Aorta (tissue), 5 donors: ENCODE measurements at regions not wholly inside any gene's neighbourhood (a gene's known extent, or its start where the extent isn't known, plus 50 kb on each side); places are given as distances from the start of the nearest gene placed in this dataset.
"Not testable (repeated sequence)": the region's sequence is repeated elsewhere in the genome, so short reads cannot be mapped to it uniquely, and the experiment has no call there.

Source experiments
- ATAC-seq: fragments of 200-7000 bp; cut with Tn5 transposase; one replicate; pipeline ENCODE4 v1.9.1; 2022; ENCODE audit warnings: moderate library complexity; ENCODE audit not compliant: low FRiP score
- DNase-seq, 2 donors: peaks; one replicate each; pipeline ENCODE4 v3.0.0-alpha.2; 2020
- H3K27ac ChIP-seq, 2 donors: one replicate each; pipeline ENCODE4 v1.5.1; 2013; ENCODE audit warnings: low read length in 2 of 2, mild to moderate bottlenecking in 2 of 2, moderate library complexity in 2 of 2, control low read depth in 1 of 2, inconsistent platforms in 1 of 2, low read depth in 1 of 2
- H3K27me3 ChIP-seq, 2 donors: one replicate each; pipeline ENCODE4 v1.6.1; 2013; ENCODE audit warnings: control low read depth in 1 of 2, low read length in 1 of 2, mild to moderate bottlenecking in 1 of 2, moderate library complexity in 1 of 2; ENCODE audit not compliant: insufficient read depth in 2 of 2, control insufficient read depth in 1 of 2
- H3K36me3 ChIP-seq, 2 donors: one replicate each; pipeline ENCODE4 v1.6.1; 2013; ENCODE audit warnings: control low read depth in 1 of 2, low read length in 1 of 2, mild to moderate bottlenecking in 1 of 2; ENCODE audit not compliant: insufficient read depth in 2 of 2, control insufficient read depth in 1 of 2
- H3K4me1 ChIP-seq, 2 donors: one replicate each; pipeline ENCODE4 v1.6.1; 2013; ENCODE audit warnings: low read length in 2 of 2, control low read depth in 1 of 2, mild to moderate bottlenecking in 1 of 2, moderate library complexity in 1 of 2; ENCODE audit not compliant: insufficient read depth in 2 of 2, control insufficient read depth in 1 of 2
- H3K4me3 ChIP-seq, 2 donors: one replicate each; pipeline ENCODE4 v1.5.1; 2013; ENCODE audit warnings: low read length in 2 of 2, control low read depth in 1 of 2, mild to moderate bottlenecking in 1 of 2
- H3K9me3 ChIP-seq: one replicate; pipeline ENCODE4 v1.6.1; 2013; ENCODE audit warnings: mild to moderate bottlenecking, low read length; ENCODE audit not compliant: control insufficient read depth
- WGBS, 2 donors: extraction: QIAGEN DNeasy Blood & Tissue Kit; methylation state at CpG; one replicate each; pipeline ENCODE4 v1.1.7; 2013; 5-methylcytosine and 5-hydroxymethylcytosine counted together
- intact Hi-C, 2 donors: fragments of 100-400 bp; cut with DNase I; formaldehyde crosslinking; loops; one replicate each; pipeline versions ENCODE4 v1.14.2 to v1.15.0; 2022
- donor health status: healthy with polysubstance abuse.
- donor health status: Bipolar disorder and iron deficiency.
- donor health status: DM: no; HTN: no; CAD: no.
- donor health status: DM: no; HTN: no; CAD: no.
- donor health status: DM: yes; HTN: yes; CAD: no.

DNA sequence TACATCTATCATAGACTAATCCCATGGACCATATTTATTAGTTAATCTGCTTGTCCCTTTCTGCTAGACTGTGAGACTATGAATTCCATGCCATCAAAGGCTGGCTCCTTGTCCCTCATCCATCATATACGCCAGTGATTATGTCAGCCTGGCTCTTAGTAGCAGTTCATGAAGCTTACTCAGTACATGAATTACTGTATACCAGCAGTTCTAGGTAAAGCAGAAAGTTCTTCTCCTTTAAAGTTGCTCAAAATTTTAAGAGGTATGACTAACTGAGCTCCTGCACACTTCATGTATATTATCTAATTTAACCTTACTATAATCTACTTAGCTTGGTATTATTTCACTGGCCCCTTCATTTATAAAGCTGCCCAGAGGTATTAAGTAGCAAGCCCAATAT lies 190.9 kb upstream of the TBL1XR1 start:
- 94 to 96% methylated on average over 1 of the region's 1 CpG for WGBS, 2 donors
- intact Hi-C loops = no loop called here
- ATAC-seq = no peak

GRCh38 chr3:177394231-177395024 lies 197.1 kb upstream of the TBL1XR1 start:
- ATAC-seq, H3K27me3 ChIP-seq, H3K4me1 ChIP-seq, DNase-seq, intact Hi-C loops, H3K27ac ChIP-seq, H3K36me3 ChIP-seq, H3K9me3 ChIP-seq, H3K4me3 ChIP-seq: not testable (repeated sequence)
- WGBS, 2 donors = 67 to 73% methylated on average over 22 to 32 of the region's 33 CpGs

More for the DNA sequence above, 190.9 kb upstream of the TBL1XR1 start:
- Histone ChIP-seq H3K27ac (no peak overlapping the region), H3K4me3 (no peak overlapping the region), H3K36me3 (no peaks in the 10 kb centered on the region), H3K27me3 (no peaks in the 10 kb centered on the region), H3K4me1 (no peaks in the 10 kb centered on the region), H3K9me3 (no peaks in the 10 kb centered on the region)
- no peak for DNase-seq

DNA sequence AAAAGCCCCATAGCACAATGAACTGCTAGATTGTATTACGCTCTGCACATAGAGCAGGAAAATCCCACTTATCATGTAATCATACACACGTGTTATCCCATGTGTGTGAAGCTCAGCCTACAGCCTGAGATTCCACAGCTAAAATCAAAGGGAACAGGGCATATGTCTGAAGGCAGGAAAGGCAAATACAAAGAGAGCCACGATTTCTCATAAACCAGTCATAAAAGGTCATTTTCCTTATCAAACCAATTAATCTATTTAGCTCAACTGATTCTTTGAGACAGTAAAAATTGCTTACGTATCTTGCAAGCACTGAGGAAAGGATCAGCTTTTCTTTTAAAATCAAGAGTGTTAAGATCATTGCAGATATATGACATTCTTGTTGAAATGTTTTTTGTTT lies 199.5 kb upstream of the TBL1XR1 start:
- WGBS, 2 donors = 76% methylated on average over 4 of the region's 4 CpGs

GRCh38 chr3:177401375-177401774 lies 204.1 kb upstream of the TBL1XR1 start:
- Histone ChIP-seq H3K9me3 (no peaks in the 10 kb centered on the region), H3K4me3 (no peak overlapping the region), H3K36me3 (no peaks in the 10 kb centered on the region), H3K4me1 (no peaks in the 10 kb centered on the region), H3K27me3 (no peaks in the 10 kb centered on the region), H3K27ac (no peak overlapping the region)
- ATAC-seq (no peak), DNase-seq (no peak)
- intact Hi-C loops = no loop called here
- 91 to 99% methylated on average over 1 of the region's 1 CpG for WGBS, 2 donors

More for the DNA sequence above, 199.5 kb upstream of the TBL1XR1 start:
- Histone ChIP-seq H3K4me3 (no peak overlapping the region), H3K9me3 (no peaks in the 10 kb centered on the region), H3K27me3 (no peaks in the 10 kb centered on the region), H3K27ac (no peak overlapping the region), H3K4me1 (no peaks in the 10 kb centered on the region), H3K36me3 (no peaks in the 10 kb centered on the region)
- DNase-seq (no peak), ATAC-seq (no peak)
- intact Hi-C loops = no loop called here

GRCh38 chr3:177402533-177402932 lies 205.3 kb upstream of the TBL1XR1 start:
- 95% methylated on average over 3 of the region's 3 CpGs for WGBS, 2 donors
- H3K4me3 ChIP-seq = no peak overlapping the region
- intact Hi-C loops = no loop called here
- no peaks in the 10 kb centered on the region for H3K36me3 ChIP-seq
- H3K27ac ChIP-seq = no peak overlapping the region
- no peak for DNase-seq
- no peaks in the 10 kb centered on the region for H3K27me3 ChIP-seq
- H3K4me1 ChIP-seq = no peaks in the 10 kb centered on the region
- ATAC-seq = no peak
- no peaks in the 10 kb centered on the region for H3K9me3 ChIP-seq

DNA sequence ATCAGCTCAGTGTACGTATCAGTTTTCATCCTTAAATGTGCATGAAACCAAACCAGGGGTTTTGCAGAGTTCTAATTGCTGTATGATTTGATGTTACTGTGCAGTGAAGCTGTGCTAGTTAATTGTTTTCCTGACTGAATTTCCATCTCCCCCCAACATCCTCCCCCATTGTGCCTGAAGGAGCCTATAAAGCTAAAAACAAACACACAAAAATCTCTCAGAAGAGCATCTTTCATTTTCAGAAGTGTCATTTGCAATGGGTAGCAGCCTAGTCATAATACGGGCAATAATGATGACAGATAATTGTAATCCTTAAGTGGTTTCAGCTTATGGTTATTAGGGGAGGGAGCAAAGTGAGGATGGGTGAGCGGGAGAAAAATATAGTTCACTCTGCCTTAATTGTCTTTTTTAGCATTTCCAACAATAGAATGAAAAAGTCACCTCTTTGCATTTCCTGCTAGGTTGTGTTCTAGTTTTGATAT lies 207.9 kb upstream of the TBL1XR1 start:
- DNase-seq (no peak), ATAC-seq (no peak)
- Histone ChIP-seq H3K27ac (no peak overlapping the region), H3K4me1 (no peaks in the 10 kb centered on the region), H3K36me3 (no peaks in the 10 kb centered on the region), H3K9me3 (no peaks in the 10 kb centered on the region), H3K27me3 (peaks cover 0 to 1% of the 10 kb centered on the region in 2 donors), H3K4me3 (no peak overlapping the region)
- 94% methylated on average over 3 of the region's 3 CpGs for WGBS, 2 donors
- intact Hi-C loops = no loop called here

- no peak overlapping the region for H3K4me3 ChIP-seq
- no peaks in the 10 kb centered on the region for H3K4me1 ChIP-seq
- intact Hi-C loops = no loop called here
- no peaks in the 10 kb centered on the region for H3K9me3 ChIP-seq
- ATAC-seq = no peak
- WGBS, 2 donors = 65 to 68% methylated on average over 4 of the region's 4 CpGs
- no peaks in the 10 kb centered on the region for H3K36me3 ChIP-seq
- H3K27ac ChIP-seq = no peak overlapping the region
- peaks cover 0 to 1% of the 10 kb centered on the region in 2 donors for H3K27me3 ChIP-seq
- no peak for DNase-seq
Observed at GRCh38 chr3:177410730-177411129, 213.4 kb upstream of the TBL1XR1 start.

- Histone ChIP-seq H3K27me3 (peaks cover 0 to 1% of the 10 kb centered on the region in 2 donors), H3K4me1 (no peaks in the 10 kb centered on the region), H3K27ac (no peak overlapping the region), H3K36me3 (no peaks in the 10 kb centered on the region), H3K4me3 (no peak overlapping the region), H3K9me3 (no peaks in the 10 kb centered on the region)
- no peak for ATAC-seq
- WGBS, 2 donors = 86 to 88% methylated on average over 3 of the region's 3 CpGs
- DNase-seq = no peak
- intact Hi-C loops = no loop called here
Observed at GRCh38 chr3:177411201-177411600, 213.9 kb upstream of the TBL1XR1 start.

DNA sequence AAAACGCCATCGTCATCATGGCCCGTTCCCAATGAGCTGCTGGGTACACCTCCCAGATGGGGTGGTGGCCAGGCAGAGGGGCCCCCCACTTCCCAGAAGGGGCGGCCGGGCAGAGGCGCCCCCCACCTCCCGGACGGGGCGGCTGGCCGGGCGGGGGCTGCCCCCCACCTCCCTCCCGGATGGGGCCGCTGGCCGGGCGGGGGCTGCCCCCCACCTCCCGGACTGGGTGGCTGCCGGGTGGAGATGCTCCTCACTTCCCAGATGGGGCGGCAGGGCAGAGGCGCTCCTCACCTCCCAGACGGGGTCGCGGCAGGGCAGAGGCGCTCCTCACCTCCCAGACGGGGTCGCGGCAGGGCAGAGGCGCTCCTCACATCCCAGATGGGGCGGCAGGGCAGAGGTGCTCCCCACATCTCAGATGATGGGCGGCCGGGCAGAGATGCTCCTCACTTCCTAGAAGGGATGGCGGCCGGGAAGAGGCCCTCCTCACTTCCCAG lies 215.4 kb upstream of the TBL1XR1 start:
- H3K9me3 ChIP-seq, DNase-seq, H3K27ac ChIP-seq, H3K27me3 ChIP-seq, intact Hi-C loops, H3K4me3 ChIP-seq, ATAC-seq, H3K4me1 ChIP-seq, H3K36me3 ChIP-seq: not testable (repeated sequence)
- 95 to 98% methylated on average over 25 to 32 of the region's 32 CpGs for WGBS, 2 donors
